Heart left ventricle (tissue), 13 donors: ENCODE measurements at regions not wholly inside any gene's neighbourhood (a gene's known extent, or its start where the extent isn't known, plus 50 kb on each side); places are given as distances from the start of the nearest gene placed in this dataset.

Experiments
- POLR2A ChIP-seq, 2 donors: fragments of 450-650 bp; IDR thresholded peaks; one replicate each; pipeline ENCODE4 v1.6.1; 2017; ENCODE audit warnings: antibody characterized with exemption in 2 of 2, mild to moderate bottlenecking in 2 of 2, moderate library complexity in 2 of 2
- TF ChIP-seq, protein P1 (sequence below), 12 donors: fragments of 200-600 bp; sonication (generic) in 4 of 12; IDR thresholded peaks; one replicate each; pipeline versions ENCODE4 v1.5.0 to v1.8.0; 2018 to 2022; ENCODE audit warnings: antibody characterized with exemption in 12 of 12, mild to moderate bottlenecking in 5 of 12
- donor health status: ischemic (EF 13 %, LVEDD 7.1; RV severe dilation, severe dysfunction).
- donor health status: DM: no; HTN: yes; CAD: no.
- donor health status: DM: no; HTN: no; CAD: no.
- donor health status: ischemic (EF 25% LVEDD 6.9; RV normal size, moderate dysfunction).
- donor health status: ischemic (EF 25% LVEDD 5.7; RV mildly dilated, moderate dysfunction).
- donor health status: ischemic (EF 35%, LVEDD 5.7; RV mildly dilated, moderate dysfunction).
- donor health status: nonischemic (EF 11% LVEDD 7.7; RV severe dilation, severe dysfunction).
- donor health status: DM: yes; HTN: yes; CAD: no.
- donor health status: PGD.
- donor health status: ischemic (EF 29% LVEDD 5.4; RV normal size, mild dysfunction).
- donor health status: nonischemic (EF 23%, LVEDD 6.1; RV moderate dilation, normal function).

DNA sequence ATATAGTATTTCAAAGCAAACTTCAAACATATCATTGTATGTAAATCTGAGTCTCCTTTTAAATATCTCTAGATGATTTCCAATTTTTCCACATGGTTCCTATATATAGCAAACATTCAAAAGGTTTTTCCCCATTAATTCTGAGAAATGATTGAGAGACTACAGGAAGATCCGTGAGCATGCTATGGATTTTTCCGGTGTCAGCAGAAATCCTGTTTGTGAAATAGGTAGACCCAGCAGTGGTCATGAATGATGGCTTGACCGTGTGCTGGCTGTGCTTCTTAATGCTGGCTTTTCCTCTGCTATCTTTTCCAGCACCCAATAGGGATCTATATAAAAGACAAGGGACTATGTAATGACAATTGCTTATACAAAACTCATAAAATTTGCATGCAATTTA, 485.3 kb downstream of the PSAT1 start:
- TF ChIP-seq, protein P1, sequence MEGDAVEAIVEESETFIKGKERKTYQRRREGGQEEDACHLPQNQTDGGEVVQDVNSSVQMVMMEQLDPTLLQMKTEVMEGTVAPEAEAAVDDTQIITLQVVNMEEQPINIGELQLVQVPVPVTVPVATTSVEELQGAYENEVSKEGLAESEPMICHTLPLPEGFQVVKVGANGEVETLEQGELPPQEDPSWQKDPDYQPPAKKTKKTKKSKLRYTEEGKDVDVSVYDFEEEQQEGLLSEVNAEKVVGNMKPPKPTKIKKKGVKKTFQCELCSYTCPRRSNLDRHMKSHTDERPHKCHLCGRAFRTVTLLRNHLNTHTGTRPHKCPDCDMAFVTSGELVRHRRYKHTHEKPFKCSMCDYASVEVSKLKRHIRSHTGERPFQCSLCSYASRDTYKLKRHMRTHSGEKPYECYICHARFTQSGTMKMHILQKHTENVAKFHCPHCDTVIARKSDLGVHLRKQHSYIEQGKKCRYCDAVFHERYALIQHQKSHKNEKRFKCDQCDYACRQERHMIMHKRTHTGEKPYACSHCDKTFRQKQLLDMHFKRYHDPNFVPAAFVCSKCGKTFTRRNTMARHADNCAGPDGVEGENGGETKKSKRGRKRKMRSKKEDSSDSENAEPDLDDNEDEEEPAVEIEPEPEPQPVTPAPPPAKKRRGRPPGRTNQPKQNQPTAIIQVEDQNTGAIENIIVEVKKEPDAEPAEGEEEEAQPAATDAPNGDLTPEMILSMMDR (IDR thresholded peaks at IDR 0.05), result no peak
- TF ChIP-seq POLR2A (IDR thresholded peaks at IDR 0.05), result no peak
